NCI-H460 (cell line): ENCODE measurements at regions not wholly inside any gene's neighbourhood (a gene's known extent, or its start where the extent isn't known, plus 50 kb on each side); places are given as distances from the start of the nearest gene placed in this dataset.
"Not testable (repeated sequence)": the region's sequence is repeated elsewhere in the genome, so short reads cannot be mapped to it uniquely, and the experiment has no call there.

Experiments
- DNase-seq: peaks from one replicate; pipeline ENCODE4 v3.0.0-alpha.2; 2016; ENCODE audit warnings: low read depth; ENCODE audit errors: extremely low read depth

DNA sequence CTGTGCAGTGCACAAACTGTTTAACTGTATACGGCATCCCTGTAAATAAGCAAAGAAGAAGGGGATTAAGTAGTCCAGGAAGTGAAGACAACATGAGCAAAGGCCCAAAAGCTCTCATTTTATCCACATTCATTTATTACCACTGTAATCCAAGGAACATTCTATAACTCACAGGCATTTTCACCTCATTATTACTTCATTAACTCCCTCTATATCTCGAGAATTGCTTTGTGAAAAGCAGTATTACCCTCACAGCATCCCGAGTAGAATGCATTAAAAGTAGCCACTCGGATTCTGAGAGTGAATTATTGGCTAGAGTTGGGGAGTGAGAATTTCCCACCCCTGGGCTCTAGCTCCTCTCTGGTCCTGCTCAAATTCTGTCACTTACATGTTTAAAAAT lies 51.0 kb upstream of the CHCHD3 start:
- no peak for DNase-seq

DNA sequence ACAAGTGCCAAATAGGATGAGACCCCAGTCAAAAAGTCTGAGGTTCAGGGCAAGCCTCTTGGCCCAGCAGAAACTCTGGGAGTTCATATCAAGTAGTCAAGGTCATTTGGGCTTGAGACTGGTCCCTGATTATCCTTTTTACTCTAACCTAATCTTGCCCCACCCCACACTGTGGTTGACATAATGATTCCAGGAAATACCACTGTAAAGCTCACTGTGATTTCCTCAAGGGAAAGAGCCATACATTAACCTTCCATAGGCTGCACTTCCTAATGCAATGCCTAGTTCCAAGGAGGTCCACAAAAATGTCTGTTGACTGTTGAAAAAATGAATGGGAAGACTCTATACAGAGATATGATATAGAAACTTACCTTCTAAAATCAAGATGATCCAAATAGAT lies 52.9 kb upstream of the CHCHD3 start:
- no peak for DNase-seq

DNA sequence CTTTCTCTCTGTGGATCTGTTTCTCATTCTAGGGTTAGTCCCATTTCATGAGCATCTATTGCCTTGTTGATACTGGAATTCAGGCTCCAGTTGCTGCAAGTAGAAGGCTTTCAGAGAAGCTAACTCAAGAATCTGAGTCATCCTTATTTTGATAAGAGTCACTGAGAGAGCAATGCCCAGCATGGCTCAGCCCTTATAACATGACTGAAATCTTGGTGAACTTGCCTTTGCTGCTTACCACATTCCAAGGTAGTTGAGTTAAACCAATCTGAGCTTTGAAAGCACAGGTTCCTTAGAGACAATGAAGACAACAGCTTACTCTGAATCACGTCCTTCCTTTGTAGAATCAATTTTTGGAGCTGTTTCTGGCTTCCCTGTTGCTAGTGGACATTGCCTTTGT lies 53.6 kb upstream of the CHCHD3 start:
- no peak for DNase-seq

DNA sequence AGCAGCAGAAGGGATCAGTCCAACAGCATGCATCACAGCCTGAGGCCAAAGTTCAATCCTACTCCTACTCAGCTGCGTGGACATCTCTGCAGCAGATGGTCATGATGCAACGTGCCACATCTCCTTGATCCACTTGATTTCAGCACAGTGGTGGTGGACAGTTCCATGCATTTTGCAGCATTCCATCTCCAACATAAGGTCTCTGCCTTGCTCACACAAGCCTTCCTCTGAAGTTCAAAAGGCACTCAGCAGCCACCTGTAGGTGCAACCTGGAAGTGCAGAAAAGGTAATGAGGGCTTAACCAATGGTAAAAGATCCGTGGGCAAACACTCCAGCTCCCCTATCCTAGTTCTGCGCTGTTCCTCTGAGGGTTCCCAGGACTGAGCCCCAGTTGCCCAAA lies 57.5 kb upstream of the CHCHD3 start:
- peak; percentile 27 for DNase-seq

DNA sequence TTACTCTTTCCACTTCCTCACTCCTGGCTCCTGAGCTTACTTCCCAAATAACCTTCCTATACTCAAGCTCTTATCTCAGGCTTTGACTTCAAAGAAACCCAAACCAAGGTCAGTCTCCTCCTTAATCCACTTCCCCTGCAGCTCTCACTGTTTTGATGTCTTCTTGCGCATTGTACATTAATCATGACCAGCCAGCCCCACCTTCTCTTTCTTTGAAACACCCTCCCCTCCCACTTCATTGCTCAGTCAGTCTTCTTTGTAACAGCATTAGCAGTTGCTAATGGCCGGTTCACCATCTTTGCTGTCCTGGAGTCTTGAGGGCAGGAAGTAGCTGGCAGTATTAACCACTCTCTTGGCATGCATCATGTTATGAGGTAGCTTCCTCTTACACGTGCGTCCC lies 57.9 kb upstream of the CHCHD3 start:
- no peak for DNase-seq

DNA sequence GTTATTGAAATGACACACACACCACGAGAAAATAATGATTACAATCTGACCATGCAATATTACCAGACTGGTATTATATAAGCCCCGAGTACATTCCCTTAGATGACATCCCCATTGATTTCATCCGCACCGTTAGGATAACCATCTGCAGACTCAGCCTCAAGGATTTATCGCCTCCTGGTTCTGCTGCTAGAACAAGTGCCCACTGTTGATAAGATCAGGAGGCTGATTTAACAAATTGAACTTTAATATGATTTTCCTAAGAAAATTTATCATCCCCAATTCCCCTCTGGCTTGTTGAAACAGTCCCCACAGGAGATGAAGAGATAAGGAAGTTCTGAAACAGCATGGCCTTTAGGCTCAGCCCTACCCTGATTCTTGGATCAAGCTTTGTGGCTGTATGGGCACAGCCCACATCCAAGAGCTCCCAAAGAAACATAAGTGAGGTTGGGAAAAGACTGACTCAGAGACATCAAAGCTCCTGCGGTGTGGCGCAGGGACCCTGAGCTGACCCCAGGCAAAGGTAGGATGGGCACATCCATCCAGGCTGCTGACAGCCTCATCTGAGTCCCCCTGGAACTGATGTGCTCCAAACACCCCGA lies 59.2 kb upstream of the CHCHD3 start:
- DNase-seq: no peak

DNA sequence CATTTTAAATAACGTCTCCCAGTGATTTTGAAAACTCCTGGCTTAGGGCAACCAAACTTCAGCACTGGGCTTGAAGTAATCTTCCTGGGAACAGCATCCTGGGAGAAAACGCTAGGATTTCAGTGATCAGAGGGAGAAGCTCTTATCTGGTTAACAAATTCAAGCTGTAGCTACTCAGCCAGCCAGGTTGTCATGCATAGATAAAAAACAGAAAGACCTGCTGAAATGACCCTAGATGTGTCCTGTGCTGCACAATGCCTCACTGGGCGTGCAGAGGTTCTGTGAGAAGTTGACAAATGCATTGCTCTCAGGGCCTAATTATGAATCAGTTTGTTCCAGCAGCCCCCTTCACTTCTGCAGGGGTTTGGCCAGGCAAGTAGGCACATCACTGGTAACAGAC lies 68.9 kb upstream of the CHCHD3 start:
- no peak for DNase-seq

DNA sequence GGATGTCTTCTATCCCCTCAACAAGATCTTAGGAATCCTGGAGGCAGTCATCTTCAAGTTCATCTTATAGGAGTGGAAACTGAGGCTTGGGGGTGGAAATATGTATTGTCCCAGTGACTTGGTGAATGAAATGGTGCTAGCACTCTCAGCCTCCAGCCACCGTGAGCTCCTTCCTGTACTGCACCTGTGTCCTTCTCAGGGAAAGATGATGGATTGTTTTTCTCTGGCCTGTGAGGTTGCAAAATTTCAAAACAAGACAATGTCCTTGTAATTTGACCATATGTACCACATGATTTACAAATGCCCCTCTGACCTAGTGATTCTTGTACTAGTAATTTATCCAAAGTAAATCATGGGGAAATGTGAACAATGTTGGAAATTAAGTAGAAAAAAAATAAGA lies 71.0 kb upstream of the CHCHD3 start:
- DNase-seq: no peak

DNA sequence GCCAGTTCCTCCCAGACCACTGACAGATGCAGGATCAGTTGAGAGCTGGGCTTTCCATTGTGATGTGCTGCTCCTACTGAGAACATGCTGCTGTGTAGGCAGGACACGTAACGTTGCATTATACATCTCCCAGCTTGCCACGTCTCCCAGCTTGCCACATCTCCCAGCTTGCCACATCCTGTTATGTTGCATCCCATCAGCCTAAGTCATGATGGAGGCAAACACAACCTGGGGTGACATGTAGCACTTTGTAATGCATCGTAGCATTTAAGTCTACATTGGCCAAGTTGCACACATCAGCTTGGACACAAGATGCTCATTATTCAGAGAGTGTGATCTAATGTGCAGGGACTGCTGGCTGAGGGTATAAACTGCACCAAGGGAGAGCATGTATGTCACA lies 73.3 kb upstream of the CHCHD3 start:
- no peak for DNase-seq

DNA sequence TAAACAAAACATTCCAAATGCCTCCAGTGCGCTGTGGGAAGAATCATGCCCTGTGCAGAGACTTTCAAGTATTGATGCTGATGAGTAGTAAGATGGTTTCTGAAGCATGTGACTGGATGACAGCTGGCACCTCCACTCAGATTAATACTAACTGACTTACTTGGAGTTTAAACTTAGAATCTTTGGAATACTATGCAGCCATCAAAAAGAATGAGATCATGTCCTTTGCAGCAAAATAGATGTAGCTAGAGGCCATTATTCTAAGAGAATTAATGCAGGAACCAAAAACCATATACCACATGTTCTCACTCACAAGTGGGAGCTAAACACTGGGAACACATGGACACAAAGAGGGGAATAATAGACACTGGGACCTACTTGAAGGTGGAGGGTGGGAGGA lies 73.8 kb upstream of the CHCHD3 start:
- no peak for DNase-seq

DNA sequence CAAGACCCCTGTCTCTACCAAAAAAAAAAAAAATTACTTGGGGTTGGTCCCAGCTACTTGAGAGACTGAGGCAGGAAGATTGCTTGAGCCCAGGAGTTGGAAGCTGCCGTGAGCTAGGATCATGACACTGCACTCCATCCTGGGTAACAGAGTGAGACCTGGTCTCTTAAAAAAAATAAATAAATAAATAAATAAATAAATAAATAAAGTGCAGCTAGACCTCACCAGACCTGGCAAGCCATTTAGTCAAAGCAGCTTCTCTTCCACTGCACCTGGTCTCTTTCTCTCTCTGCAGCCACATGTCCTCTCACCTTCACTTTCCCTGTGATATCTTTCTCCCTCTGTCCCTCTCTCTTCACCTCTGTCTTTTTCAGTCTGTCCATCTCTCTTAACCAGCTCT lies 75.2 kb upstream of the CHCHD3 start:
- DNase-seq: no peak

DNA sequence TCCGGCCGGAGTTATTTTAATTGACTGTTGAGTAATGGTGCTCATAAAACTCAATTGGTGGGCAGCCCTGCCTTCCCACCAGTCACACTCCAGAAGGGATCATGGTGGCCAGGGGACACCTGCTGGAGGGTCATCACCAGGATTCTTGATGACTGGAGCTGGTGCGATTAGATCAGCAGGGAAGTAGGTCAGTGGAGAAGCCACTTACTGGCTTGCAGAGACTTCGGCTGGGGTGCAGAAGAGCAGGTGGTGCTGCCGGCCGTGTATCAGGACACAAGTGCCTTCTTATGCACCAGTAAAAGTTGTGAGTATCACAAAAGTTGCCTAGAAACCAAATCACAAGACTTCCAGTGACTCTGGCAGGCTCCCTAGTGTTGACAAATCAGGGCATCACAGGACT lies 82.6 kb upstream of the CHCHD3 start:
- DNase-seq: no peak

DNA sequence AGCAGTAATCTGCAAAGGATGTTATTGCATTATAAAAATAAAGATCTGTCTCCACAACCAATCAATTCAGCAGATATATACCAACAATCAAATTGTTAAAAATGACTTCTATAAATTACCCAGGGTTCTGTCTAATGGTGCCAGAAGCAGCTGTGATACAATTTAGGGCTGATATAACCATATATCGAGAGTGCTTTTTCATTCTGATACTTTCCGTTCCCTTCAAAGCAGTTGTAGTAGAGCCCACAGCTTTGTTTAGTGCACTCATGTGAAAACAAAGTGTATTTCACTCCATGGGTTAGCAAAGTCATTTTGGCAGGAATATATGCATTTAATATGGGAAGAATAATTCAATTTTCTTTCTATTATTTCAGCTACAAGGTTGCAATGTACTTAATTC lies 83.1 kb upstream of the CHCHD3 start:
- DNase-seq: no peak

DNA sequence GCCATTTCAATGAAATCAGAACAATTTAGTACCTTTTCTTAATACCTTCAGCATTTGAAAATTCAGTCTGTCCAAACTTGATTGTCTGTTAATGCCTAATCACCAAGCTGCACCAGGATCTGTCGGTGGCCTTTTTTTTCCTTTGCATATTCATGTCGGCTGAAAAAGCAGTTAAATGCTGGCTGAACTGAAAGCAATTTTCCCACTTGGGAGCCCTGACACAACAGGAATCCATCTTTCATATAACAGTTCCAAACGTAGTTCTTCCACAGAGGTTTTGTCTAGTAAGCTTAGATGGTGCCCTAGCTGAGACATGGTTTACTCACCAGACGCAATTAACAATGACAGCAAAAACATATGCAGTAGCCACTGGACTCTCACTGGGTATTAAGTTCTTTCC lies 83.6 kb upstream of the CHCHD3 start:
- DNase-seq: no peak

DNA sequence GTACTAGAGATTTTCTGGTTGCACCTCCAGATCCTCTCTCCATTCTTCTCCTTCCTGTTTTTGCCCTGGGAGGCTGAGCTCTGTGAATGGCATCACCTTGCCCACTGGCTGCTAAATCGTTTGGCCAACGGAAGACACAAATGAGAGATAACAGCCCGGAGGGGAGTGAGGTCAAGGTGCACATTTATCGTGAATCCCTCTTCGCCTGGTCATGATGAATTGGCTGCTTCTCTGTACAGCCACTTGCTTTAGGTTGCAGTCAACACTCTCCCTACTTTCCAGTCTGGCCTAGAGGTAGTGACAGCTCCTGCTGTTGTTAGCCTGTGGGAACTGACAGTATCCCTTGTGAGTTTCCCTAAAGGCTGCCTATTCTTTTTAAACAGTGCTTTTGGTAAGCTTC lies 85.4 kb upstream of the CHCHD3 start:
- DNase-seq: no peak

DNA sequence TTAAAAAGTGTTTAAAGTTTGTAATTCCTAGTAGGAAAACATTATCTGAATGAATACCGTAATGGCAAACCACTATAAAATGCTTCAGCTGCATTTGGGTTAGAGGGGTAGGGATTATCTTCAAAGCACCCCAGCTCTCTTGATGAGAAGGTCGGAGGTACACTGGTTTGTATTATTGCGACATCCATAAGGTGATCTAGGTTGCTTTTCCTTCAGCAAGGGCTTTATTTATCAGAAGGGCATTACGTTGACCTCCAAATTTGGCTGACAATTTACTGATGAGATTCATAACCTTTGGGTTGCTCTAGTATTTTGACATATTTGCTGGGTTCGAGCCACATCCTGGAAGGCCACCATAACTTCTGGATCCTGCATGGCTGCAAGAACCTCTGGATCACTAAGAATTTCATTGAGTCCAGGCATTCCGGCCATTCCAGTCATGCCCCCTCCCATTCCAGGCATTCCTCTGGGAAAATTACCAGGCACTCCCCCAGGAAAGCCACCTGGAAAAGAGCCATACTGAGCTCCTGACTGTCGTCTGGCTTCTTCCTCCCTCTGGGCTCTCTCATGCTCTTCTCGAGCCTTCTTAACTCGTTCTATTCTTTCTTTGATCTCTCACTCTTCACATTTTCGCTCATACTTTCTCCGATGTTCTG lies 83.6 kb upstream of the EXOC4 start:
- not testable (repeated sequence) for DNase-seq

DNA sequence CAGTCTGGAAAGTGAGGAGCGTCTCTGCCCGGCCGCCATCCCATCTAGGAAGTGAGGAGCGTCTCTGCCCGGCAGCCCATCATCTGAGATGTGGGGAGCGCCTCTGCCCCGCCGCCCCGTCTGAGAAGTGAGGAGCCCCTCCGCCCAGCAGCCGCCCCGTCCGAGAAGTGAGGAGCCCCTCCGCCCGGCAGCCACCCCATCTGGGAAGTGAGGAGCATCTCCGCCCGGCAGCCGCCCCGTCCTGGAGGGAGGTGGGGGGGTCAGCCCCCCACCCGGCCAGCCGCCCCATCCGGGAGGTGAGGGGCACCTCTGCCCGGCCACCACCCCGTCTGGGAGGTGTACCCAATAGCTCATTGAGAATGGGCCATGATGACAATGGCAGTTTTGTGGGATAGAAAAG lies 75.4 kb upstream of the EXOC4 start:
- not testable (repeated sequence) for DNase-seq

DNA sequence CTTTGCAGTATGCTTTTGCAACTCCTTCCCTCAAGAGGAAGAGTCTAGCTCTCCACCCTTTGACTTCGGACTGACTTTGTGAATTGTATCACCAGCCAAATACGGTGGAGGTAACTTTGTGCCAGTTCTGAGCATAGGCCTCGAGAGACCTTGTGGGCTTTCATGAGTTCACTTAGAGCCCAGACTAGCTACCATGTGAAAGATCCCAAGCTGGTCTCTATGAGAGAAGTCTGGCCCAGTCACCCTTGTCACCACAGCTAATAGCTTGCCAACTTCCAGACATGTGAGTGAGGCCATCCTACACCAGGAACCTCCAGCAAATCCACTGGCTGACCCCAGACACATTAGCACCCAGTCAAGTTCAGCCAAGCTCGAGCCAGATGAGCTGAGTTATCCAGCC lies 72.2 kb upstream of the EXOC4 start:
- DNase-seq: no peak

DNA sequence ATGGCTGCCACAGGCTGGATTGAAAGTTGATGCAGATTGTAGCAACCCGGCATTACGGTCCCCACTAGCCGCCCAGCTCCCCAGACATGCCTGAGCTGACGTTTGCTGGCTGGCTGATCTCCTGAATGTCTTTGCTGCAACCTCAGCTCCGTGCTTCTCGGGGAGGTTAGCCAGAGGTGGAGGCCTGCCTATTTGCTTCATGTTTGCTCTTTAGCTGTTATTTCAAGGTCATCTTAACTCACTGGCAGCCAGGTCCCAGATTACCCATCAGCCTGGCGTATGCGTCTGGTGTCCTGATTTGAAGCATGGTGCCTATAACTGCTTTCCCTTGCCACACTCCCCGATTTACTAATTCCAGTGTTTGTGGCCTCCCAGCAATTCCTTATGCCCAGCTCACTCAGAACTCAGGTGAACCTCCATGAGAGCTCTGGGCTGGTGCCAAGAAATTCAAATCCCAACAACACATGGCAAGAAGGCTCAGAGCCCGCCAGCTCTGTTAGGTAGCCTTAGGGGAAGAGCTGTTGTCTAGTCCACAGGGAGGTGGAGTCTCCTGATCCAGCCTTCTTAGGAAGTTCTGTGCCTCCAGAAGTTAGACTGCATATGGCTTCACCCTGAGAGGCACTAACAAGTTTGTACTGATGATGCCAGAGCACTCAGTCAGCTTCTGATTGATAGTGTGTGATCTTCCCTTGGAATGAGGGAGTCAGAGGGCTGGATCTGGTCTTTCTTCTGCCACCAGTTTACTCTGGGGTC lies 69.7 kb upstream of the EXOC4 start:
- DNase-seq: no peak

DNA sequence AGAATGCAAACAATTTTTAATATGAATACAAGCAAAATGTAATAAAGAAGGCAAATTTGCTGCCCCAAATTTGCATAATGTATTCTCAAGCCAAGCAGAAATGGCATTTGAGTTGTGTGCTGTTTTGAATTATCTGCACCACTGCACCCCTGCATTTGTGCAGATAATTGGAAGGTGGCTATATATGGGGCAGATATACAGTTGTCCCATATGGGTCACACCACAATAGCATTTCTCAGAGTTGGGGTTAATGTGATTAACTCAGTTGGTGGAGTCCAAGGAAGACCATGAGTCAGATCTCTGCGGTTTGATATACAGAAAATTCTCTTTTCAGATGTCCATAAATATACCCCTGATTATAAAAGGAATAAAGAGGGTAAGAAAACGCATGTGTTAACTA lies 68.9 kb upstream of the EXOC4 start:
- DNase-seq: no peak

DNA sequence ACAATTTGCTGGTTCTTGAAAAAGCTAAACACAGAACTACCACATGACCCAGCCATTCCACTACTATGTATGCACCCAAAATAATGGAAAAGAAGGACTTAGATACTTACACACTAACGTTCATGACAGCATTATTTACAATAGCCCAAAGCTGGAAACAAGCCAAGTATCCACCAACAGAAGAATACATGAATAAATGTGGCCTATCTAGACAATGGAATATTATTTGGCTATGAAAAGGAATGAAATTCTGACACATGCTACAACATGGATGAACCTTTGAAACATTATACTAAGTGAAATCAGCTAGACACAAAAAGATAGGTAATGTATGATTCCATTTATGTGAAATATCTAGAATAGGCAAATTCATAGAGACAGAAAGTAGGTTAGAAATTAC lies 67.4 kb upstream of the EXOC4 start:
- no peak for DNase-seq

DNA sequence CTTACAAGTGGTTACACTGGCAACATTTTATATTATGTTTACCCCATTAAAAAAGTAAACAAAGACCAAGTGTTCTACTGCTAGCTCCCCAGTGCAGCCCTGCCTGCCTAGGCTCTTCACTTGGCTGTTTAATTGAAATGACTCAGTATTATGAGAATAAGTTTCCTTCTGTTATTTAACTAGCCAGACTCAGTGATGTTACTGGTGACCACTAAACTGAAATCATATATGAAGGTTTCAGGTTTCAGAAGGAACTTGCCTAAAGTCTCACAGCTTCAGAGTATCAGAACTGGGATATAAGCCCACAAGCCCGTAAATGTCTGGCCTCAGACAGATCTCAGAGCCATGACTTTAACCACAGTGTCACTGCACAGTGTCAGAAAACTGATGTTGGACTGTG lies 66.8 kb upstream of the EXOC4 start:
- no peak for DNase-seq
